ENCODE measurements at regions not wholly inside any gene's neighbourhood (a gene's known extent, or its start where the extent isn't known, plus 50 kb on each side); places are given as distances from the start of the nearest gene placed in this dataset.
"Not testable (repeated sequence)": the region's sequence is repeated elsewhere in the genome, so short reads cannot be mapped to it uniquely, and the experiment has no call there.

DNA sequence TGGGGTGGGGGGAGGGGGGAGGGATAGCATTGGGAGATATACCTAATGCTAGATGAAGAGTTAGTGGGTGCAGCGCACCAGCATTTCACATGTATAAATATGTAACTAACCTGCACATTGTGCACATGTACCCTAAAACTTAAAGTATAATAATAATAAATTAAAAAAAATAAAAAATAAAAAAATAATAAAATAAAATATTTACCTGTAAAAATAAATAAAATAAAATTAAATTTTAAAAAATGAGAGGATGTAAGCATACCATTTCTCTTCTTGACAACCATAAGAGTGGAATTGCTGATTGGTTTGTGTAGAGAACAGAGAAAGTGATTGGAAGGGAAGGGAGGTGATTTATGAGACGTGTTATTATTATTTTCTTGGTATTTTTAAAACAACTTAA lies 609.5 kb upstream of the CYLC2 start:
- not testable (repeated sequence) for TF ChIP-seq CTCF (IDR thresholded peaks at IDR 0.05; ENCODE audit: insufficient read depth, low read length, poor library complexity, severe bottlenecking); EZH2phosphoT487 (conservative IDR thresholded peaks at IDR 0.05; ENCODE audit: low read length)
